IPS DF 6.9 (cell line): ENCODE measurements at regions not wholly inside any gene's neighbourhood (a gene's known extent, or its start where the extent isn't known, plus 50 kb on each side); places are given as distances from the start of the nearest gene placed in this dataset.

ENCODE experiments used
- DNase-seq: peaks from one replicate; pipeline ENCODE4 v3.0.0-alpha.2; 2013; ENCODE audit warnings: low read depth, low spot score
- H3K27ac ChIP-seq: one replicate; pipeline ENCODE4 v1.5.1; 2013; ENCODE audit warnings: low read length, control low read depth
- H3K27me3 ChIP-seq: 2 replicates; pipeline ENCODE4 v1.6.1; 2013; ENCODE audit warnings: mild to moderate bottlenecking, low read length; ENCODE audit not compliant: control insufficient read depth, insufficient read depth
- H3K36me3 ChIP-seq: 2 replicates; pipeline ENCODE4 v1.6.1; 2013; ENCODE audit warnings: low read length; ENCODE audit not compliant: control insufficient read depth, insufficient read depth
- H3K4me1 ChIP-seq: 2 replicates; pipeline ENCODE4 v1.6.1; 2013; ENCODE audit warnings: low read length; ENCODE audit not compliant: control insufficient read depth, insufficient read depth
- H3K4me3 ChIP-seq: 2 replicates; pipeline ENCODE4 v1.5.1; 2013; ENCODE audit warnings: mild to moderate bottlenecking, low read length
- H3K9me3 ChIP-seq: 2 replicates; pipeline ENCODE4 v1.6.1; 2013; ENCODE audit warnings: low read length, inconsistent platforms; ENCODE audit not compliant: control insufficient read depth, insufficient read depth
- WGBS: extraction: QIAGEN DNeasy Blood & Tissue Kit; methylation state at CpG from one replicate; pipeline ENCODE4 v1.1.7; 2013; ENCODE audit warnings: mixed read lengths, missing lambda C conversion rate; ENCODE audit not compliant: insufficient read length, insufficient coverage; 5-methylcytosine and 5-hydroxymethylcytosine counted together

- WGBS = no CpG with 5 or more reads among the region's 4 CpGs
- Histone ChIP-seq H3K4me3 (no peak overlapping the region), H3K27me3 (no peaks in the 10 kb centered on the region), H3K27ac (no peak overlapping the region), H3K36me3 (no peaks in the 10 kb centered on the region), H3K9me3 (no peaks in the 10 kb centered on the region), H3K4me1 (no peaks in the 10 kb centered on the region)
- DNase-seq = no peak
Measured at GRCh38 chr4:137626942-137627738, 94.8 kb upstream of the PCDH18 start.

- no peaks in the 10 kb centered on the region for H3K36me3 ChIP-seq
- no peak overlapping the region for H3K27ac ChIP-seq
- no CpG with 5 or more reads among the region's 2 CpGs for WGBS
- no peak for DNase-seq
- no peaks in the 10 kb centered on the region for H3K4me1 ChIP-seq
- no peak overlapping the region for H3K4me3 ChIP-seq
- no peaks in the 10 kb centered on the region for H3K9me3 ChIP-seq
- H3K27me3 ChIP-seq = no peaks in the 10 kb centered on the region
Measured at GRCh38 chr4:137623013-137623412, 90.7 kb upstream of the PCDH18 start.

GRCh38 chr4:137621056-137621455 lies 88.8 kb upstream of the PCDH18 start:
- H3K4me3 ChIP-seq = no peak overlapping the region
- no peak for DNase-seq
- H3K4me1 ChIP-seq = no peaks in the 10 kb centered on the region
- no peaks in the 10 kb centered on the region for H3K36me3 ChIP-seq
- WGBS = no CpG with 5 or more reads among the region's 5 CpGs
- no peaks in the 10 kb centered on the region for H3K27me3 ChIP-seq
- no peak overlapping the region for H3K27ac ChIP-seq
- H3K9me3 ChIP-seq = no peaks in the 10 kb centered on the region

- H3K27me3 ChIP-seq = no peaks in the 10 kb centered on the region
- H3K36me3 ChIP-seq = no peaks in the 10 kb centered on the region
- H3K4me1 ChIP-seq = peaks cover 2% of the 10 kb centered on the region
- WGBS = no CpG with 5 or more reads among the region's 1 CpG
- no peak for DNase-seq
- no peak overlapping the region for H3K27ac ChIP-seq
- no peaks in the 10 kb centered on the region for H3K9me3 ChIP-seq
- no peak overlapping the region for H3K4me3 ChIP-seq
Measured at GRCh38 chr4:137614491-137614890, 82.2 kb upstream of the PCDH18 start.

- DNase-seq = no peak
- H3K36me3 ChIP-seq = no peaks in the 10 kb centered on the region
- H3K27ac ChIP-seq = no peak overlapping the region
- no CpG with 5 or more reads among the region's 3 CpGs for WGBS
- H3K9me3 ChIP-seq = no peaks in the 10 kb centered on the region
- H3K4me1 ChIP-seq = peaks cover 2% of the 10 kb centered on the region
- H3K27me3 ChIP-seq = no peaks in the 10 kb centered on the region
- no peak overlapping the region for H3K4me3 ChIP-seq
Measured at GRCh38 chr4:137611998-137612700, 79.9 kb upstream of the PCDH18 start.

- no CpG with 5 or more reads among the region's 2 CpGs for WGBS
- H3K36me3 ChIP-seq = no peaks in the 10 kb centered on the region
- H3K4me1 ChIP-seq = peaks cover 2% of the 10 kb centered on the region
- no peaks in the 10 kb centered on the region for H3K9me3 ChIP-seq
- H3K4me3 ChIP-seq = no peak overlapping the region
- no peak for DNase-seq
- no peaks in the 10 kb centered on the region for H3K27me3 ChIP-seq
- no peak overlapping the region for H3K27ac ChIP-seq
Measured at GRCh38 chr4:137610960-137611359, 78.7 kb upstream of the PCDH18 start.

GRCh38 chr4:137609718-137610430 lies 77.6 kb upstream of the PCDH18 start:
- Histone ChIP-seq H3K27ac (no peak overlapping the region), H3K4me3 (no peak overlapping the region), H3K4me1 (peaks cover 2% of the 10 kb centered on the region), H3K36me3 (no peaks in the 10 kb centered on the region), H3K27me3 (no peaks in the 10 kb centered on the region), H3K9me3 (no peaks in the 10 kb centered on the region)
- no CpG with 5 or more reads among the region's 4 CpGs for WGBS
- DNase-seq = no peak

- no peak overlapping the region for H3K27ac ChIP-seq
- WGBS = no CpG with 5 or more reads among the region's 1 CpG
- no peak for DNase-seq
- no peaks in the 10 kb centered on the region for H3K27me3 ChIP-seq
- H3K36me3 ChIP-seq = no peaks in the 10 kb centered on the region
- no peak overlapping the region for H3K4me3 ChIP-seq
- H3K4me1 ChIP-seq = peaks cover 2% of the 10 kb centered on the region
- no peaks in the 10 kb centered on the region for H3K9me3 ChIP-seq
Measured at GRCh38 chr4:137608085-137608484, 75.8 kb upstream of the PCDH18 start.

GRCh38 chr4:137602436-137602835 lies 70.1 kb upstream of the PCDH18 start:
- Histone ChIP-seq H3K36me3 (no peaks in the 10 kb centered on the region), H3K9me3 (no peaks in the 10 kb centered on the region), H3K4me3 (no peak overlapping the region), H3K4me1 (no peaks in the 10 kb centered on the region), H3K27me3 (no peaks in the 10 kb centered on the region), H3K27ac (no peak overlapping the region)
- WGBS = no CpG with 5 or more reads among the region's 2 CpGs
- DNase-seq = no peak

- Histone ChIP-seq H3K27me3 (no peaks in the 10 kb centered on the region), H3K36me3 (no peaks in the 10 kb centered on the region), H3K4me1 (no peaks in the 10 kb centered on the region), H3K9me3 (no peaks in the 10 kb centered on the region), H3K27ac (no peak overlapping the region), H3K4me3 (no peak overlapping the region)
- DNase-seq = no peak
- WGBS = no CpG with 5 or more reads among the region's 1 CpG
Measured at GRCh38 chr4:137601934-137602333, 69.6 kb upstream of the PCDH18 start.
